SK-N-MC (cell line): ENCODE measurements at regions not wholly inside any gene's neighbourhood (a gene's known extent, or its start where the extent isn't known, plus 50 kb on each side); places are given as distances from the start of the nearest gene placed in this dataset.

Source experiments
- DNase-seq: peaks from one replicate; pipeline ENCODE4 v3.0.0-alpha.2; 2011; ENCODE audit warnings: low read depth, low spot score
- H3K27ac ChIP-seq: fragments of 200-600 bp; sonication (generic); 2 replicates; pipeline ENCODE4 v1.5.1; 2016; ENCODE audit warnings: mixed run types
- H3K36me3 ChIP-seq: fragments of 200-600 bp; sonication (generic); 2 replicates; pipeline ENCODE4 v1.6.1; 2017; ENCODE audit warnings: antibody characterized with exemption, low read length, mixed read lengths; ENCODE audit not compliant: insufficient read depth
- H3K4me3 ChIP-seq: fragments of 200-600 bp; sonication (generic); 2 replicates; pipeline ENCODE4 v1.5.1; 2016
- H3K9ac ChIP-seq: fragments of 200-600 bp; sonication (generic); 2 replicates; pipeline ENCODE4 v1.8.0; 2017; ENCODE audit warnings: mixed run types, mixed read lengths; ENCODE audit not compliant: insufficient read length
- H3K9me3 ChIP-seq: fragments of 200-600 bp; sonication (generic); 2 replicates; pipeline ENCODE4 v1.6.1; 2017; ENCODE audit warnings: low read depth, mild to moderate bottlenecking, antibody characterized with exemption, low read length, moderate library complexity, mixed read lengths
- EZH2 ChIP-seq: fragments of 200-600 bp; sonication (generic); IDR thresholded peaks from one replicate; pipeline ENCODE4 v1.6.1; 2017; ENCODE audit warnings: antibody characterized with exemption
- FOXP2 ChIP-seq: optimal IDR thresholded peaks from 2 replicates; pipeline ENCODE3; 2011; ENCODE audit warnings: mild to moderate bottlenecking, moderate library complexity; ENCODE audit not compliant: insufficient read depth; ENCODE audit errors: extremely low read length, control extremely low read depth
- POLR2AphosphoS5 ChIP-seq: IDR thresholded peaks from 2 replicates; pipeline ENCODE4 v1.6.1; 2012; ENCODE audit warnings: mild to moderate bottlenecking, low read depth, low read length, borderline replicate concordance

GRCh38 chr2:19783935-19784334 is 117.8 kb downstream of the TTC32 start:
- TF ChIP-seq EZH2: no peak
- no peak for TF ChIP-seq FOXP2
- no peak for TF ChIP-seq POLR2AphosphoS5
- Histone ChIP-seq H3K9me3 (no peaks in the 10 kb centered on the region), H3K27ac (no peak overlapping the region), H3K36me3 (no peaks in the 10 kb centered on the region), H3K4me3 (no peak overlapping the region), H3K9ac (no peak overlapping the region)
- no peak for DNase-seq

GRCh38 chr2:19776941-19777514 is 124.8 kb downstream of the TTC32 start:
- Histone ChIP-seq H3K9me3 (no peaks in the 10 kb centered on the region), H3K4me3 (no peak overlapping the region), H3K36me3 (no peaks in the 10 kb centered on the region), H3K27ac (no peak overlapping the region), H3K9ac (no peak overlapping the region)
- no peak for DNase-seq
- TF ChIP-seq EZH2 (no peak), FOXP2 (no peak), POLR2AphosphoS5 (no peak)

- Histone ChIP-seq H3K36me3 (no peaks in the 10 kb centered on the region), H3K4me3 (no peak overlapping the region)
These were observed 125.9 kb downstream of the TTC32 start for GRCh38 chr2:19775838-19776237.

GRCh38 chr2:19775315-19775714 is 126.5 kb downstream of the TTC32 start:
- no peak overlapping the region for H3K27ac ChIP-seq
- TF ChIP-seq POLR2AphosphoS5 (no peak), EZH2 (no peak), FOXP2 (no peak)
- no peak for DNase-seq
- no peaks in the 10 kb centered on the region for H3K9me3 ChIP-seq
- no peaks in the 10 kb centered on the region for H3K36me3 ChIP-seq
- no peak overlapping the region for H3K9ac ChIP-seq
- H3K4me3 ChIP-seq: no peak overlapping the region

More at GRCh38 chr2:19775838-19776237, 125.9 kb downstream of the TTC32 start:
- Histone ChIP-seq H3K9ac (no peak overlapping the region), H3K27ac (no peak overlapping the region), H3K9me3 (no peaks in the 10 kb centered on the region)
- TF ChIP-seq FOXP2 (no peak), EZH2 (no peak), POLR2AphosphoS5 (no peak)
- no peak for DNase-seq

- no peak for TF ChIP-seq POLR2AphosphoS5
- TF ChIP-seq EZH2: no peak
- no peak for TF ChIP-seq FOXP2
- no peaks in the 10 kb centered on the region for H3K36me3 ChIP-seq
- H3K4me3 ChIP-seq: no peak overlapping the region
- H3K27ac ChIP-seq: peak overlapping the region; percentile 59; the same call in 1 of the 2 replicates
- H3K9me3 ChIP-seq: no peaks in the 10 kb centered on the region
- H3K9ac ChIP-seq: no peak overlapping the region
- no peak for DNase-seq
These were observed 127.0 kb downstream of the TTC32 start for GRCh38 chr2:19774805-19775176.

DNA sequence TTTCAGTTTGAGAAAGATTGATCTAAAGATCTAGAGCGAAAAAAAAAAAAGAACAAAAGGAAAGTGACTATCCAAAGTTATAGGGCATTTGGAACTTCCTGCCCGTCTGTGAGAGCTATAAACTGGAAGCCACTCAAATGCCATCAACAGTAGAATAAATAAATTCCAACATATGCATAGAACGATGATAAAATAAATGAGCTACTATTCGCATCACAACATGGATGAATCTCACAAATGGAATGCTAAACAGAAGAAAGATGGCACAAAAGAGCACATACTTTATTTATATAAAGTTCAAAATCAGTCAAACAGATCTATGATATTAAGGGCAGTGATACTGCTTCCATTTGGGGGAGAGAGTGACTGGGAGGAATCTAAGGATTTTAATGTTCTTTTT is 128.8 kb downstream of the TTC32 start:
- no peaks in the 10 kb centered on the region for H3K9me3 ChIP-seq
- no peak overlapping the region for H3K4me3 ChIP-seq
- H3K9ac ChIP-seq: no peak overlapping the region
- H3K36me3 ChIP-seq: no peaks in the 10 kb centered on the region
- TF ChIP-seq EZH2 (no peak), POLR2AphosphoS5 (no peak), FOXP2 (no peak)
- no peak for DNase-seq
- H3K27ac ChIP-seq: no peak overlapping the region

DNA sequence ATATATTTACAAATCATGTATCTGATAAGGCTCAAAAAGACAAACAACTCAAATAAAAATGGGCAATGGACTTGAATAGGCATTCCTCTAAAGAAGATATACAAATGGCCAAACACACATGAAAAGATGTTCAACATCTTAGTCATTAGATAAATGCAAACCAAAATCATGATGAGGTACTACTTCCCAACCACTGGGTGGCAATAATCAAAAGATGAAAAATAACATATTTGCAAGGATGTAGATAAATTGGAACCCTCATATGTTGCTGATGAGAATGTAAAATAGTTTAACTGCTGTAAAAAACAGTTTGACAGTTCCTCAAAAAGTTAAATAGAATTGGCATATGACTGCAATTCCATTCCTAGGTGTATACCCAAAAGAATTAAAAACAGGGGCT is 132.3 kb downstream of the TTC32 start:
- Histone ChIP-seq H3K9me3 (no peaks in the 10 kb centered on the region), H3K4me3 (no peak overlapping the region), H3K36me3 (no peaks in the 10 kb centered on the region), H3K27ac (no peak overlapping the region), H3K9ac (no peak overlapping the region)
- TF ChIP-seq POLR2AphosphoS5 (no peak), EZH2 (no peak), FOXP2 (no peak)
- no peak for DNase-seq

GRCh38 chr2:19767899-19768298 is 133.9 kb downstream of the TTC32 start:
- H3K4me3 ChIP-seq: no peak overlapping the region
- no peak for TF ChIP-seq EZH2
- TF ChIP-seq POLR2AphosphoS5: no peak
- TF ChIP-seq FOXP2: no peak
- H3K36me3 ChIP-seq: no peaks in the 10 kb centered on the region
- no peak overlapping the region for H3K27ac ChIP-seq
- no peak for DNase-seq
- H3K9ac ChIP-seq: no peak overlapping the region
- H3K9me3 ChIP-seq: no peaks in the 10 kb centered on the region

- H3K27ac ChIP-seq: no peak overlapping the region
- no peak overlapping the region for H3K4me3 ChIP-seq
- H3K9me3 ChIP-seq: no peaks in the 10 kb centered on the region
- H3K36me3 ChIP-seq: no peaks in the 10 kb centered on the region
- no peak for DNase-seq
- no peak overlapping the region for H3K9ac ChIP-seq
- no peak for TF ChIP-seq EZH2
- no peak for TF ChIP-seq FOXP2
- TF ChIP-seq POLR2AphosphoS5: no peak
These were observed 136.8 kb downstream of the TTC32 start for GRCh38 chr2:19764998-19765397.
